BLaER1 (cell line): ENCODE measurements at regions not wholly inside any gene's neighbourhood (a gene's known extent, or its start where the extent isn't known, plus 50 kb on each side); places are given as distances from the start of the nearest gene placed in this dataset.

ENCODE experiments used
- H3K27ac ChIP-seq: shearing (Covaris generic); formaldehyde crosslinking; 2 replicates; pipeline ENCODE4 v1.8.1; 2022
- H3K27me3 ChIP-seq: shearing (Covaris generic); formaldehyde crosslinking; 2 replicates; pipeline ENCODE4 v1.8.1; 2022
- H3K36me3 ChIP-seq: shearing (Covaris generic); formaldehyde crosslinking; 2 replicates; pipeline ENCODE4 v1.8.1; 2022
- H3K4me1 ChIP-seq: shearing (Covaris generic); formaldehyde crosslinking; 2 replicates; pipeline ENCODE4 v1.8.1; 2022
- H3K4me2 ChIP-seq: shearing (Covaris generic); formaldehyde crosslinking; 2 replicates; pipeline ENCODE4 v1.8.1; 2022
- H3K4me3 ChIP-seq: shearing (Covaris generic); formaldehyde crosslinking; 2 replicates; pipeline ENCODE4 v1.8.1; 2022
- H3K9ac ChIP-seq: shearing (Covaris generic); formaldehyde crosslinking; 2 replicates; pipeline ENCODE4 v1.8.1; 2022
- H3K9me3 ChIP-seq: shearing (Covaris generic); formaldehyde crosslinking; 2 replicates; pipeline ENCODE4 v1.8.1; 2022
- H4K20me1 ChIP-seq: shearing (Covaris generic); formaldehyde crosslinking; 2 replicates; pipeline ENCODE4 v1.8.1; 2022
- Cebpa-rat ChIP-seq: shearing (Covaris generic); IDR thresholded peaks from 2 replicates; pipeline ENCODE4 v1.8.1; 2022

DNA sequence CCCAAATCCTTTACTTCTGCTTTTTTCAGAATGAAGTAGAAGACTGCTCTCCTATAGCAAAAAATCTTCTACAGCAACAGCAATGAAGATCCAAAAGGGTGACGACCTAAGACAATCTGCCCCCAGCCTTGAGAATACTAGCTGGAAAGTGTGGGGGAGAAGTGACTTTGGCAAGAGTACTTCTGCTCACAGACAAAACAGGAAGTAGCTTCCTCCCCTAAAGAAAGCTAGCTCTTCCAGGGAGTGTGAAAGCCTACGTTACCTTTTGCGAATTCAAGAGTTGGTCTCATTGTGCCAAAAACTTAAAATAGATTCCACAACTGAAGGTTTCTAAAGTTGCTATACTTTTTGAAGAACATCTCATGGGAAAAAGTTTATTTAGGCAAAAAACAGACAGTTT, 1069.2 kb upstream of the CHAC2 start:
- Histone ChIP-seq H3K4me2 (no peak overlapping the region), H3K36me3 (no peaks in the 10 kb centered on the region), H3K4me1 (no peaks in the 10 kb centered on the region; the same call in 1 of the 2 replicates), H3K9me3 (no peaks in the 10 kb centered on the region), H3K27ac (no peak overlapping the region), H3K9ac (no peak overlapping the region), H3K27me3 (no peaks in the 10 kb centered on the region), H4K20me1 (no peaks in the 10 kb centered on the region), H3K4me3 (no peak overlapping the region)
- no peak for TF ChIP-seq Cebpa-rat

- Histone ChIP-seq H3K4me1 (no peaks in the 10 kb centered on the region; the same call in 1 of the 2 replicates), H4K20me1 (no peaks in the 10 kb centered on the region), H3K4me2 (no peak overlapping the region), H3K36me3 (no peaks in the 10 kb centered on the region), H3K27ac (no peak overlapping the region), H3K4me3 (no peak overlapping the region), H3K9ac (no peak overlapping the region), H3K27me3 (no peaks in the 10 kb centered on the region), H3K9me3 (no peaks in the 10 kb centered on the region)
- TF ChIP-seq Cebpa-rat: no peak
Observed at GRCh38 chr2:52697690-52698089, 1069.9 kb upstream of the CHAC2 start.

DNA sequence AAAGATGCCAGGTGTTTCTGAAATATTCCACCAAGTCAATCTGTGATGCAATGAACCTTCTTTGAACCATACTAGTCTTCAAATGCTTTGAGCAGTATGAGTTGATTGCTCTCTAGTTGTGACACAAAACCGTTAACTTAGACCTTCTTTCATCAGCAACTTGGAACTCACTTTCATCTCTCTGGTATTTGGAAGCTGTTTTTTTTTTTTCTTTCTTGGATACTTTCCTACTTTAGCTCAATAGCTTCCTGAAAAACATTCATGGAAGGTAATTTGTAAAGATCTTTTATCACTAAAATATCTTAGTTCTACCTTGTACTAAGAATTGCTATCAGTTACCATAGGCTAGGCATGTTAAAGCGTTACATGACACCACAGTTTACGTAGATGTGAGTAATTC, 1071.9 kb upstream of the CHAC2 start:
- no peak overlapping the region for H3K9ac ChIP-seq
- H3K4me1 ChIP-seq: no peaks in the 10 kb centered on the region; the same call in 1 of the 2 replicates
- no peak for TF ChIP-seq Cebpa-rat
- no peaks in the 10 kb centered on the region for H3K9me3 ChIP-seq
- H3K27me3 ChIP-seq: no peaks in the 10 kb centered on the region
- H3K27ac ChIP-seq: no peak overlapping the region
- H4K20me1 ChIP-seq: no peaks in the 10 kb centered on the region
- H3K4me3 ChIP-seq: no peak overlapping the region
- no peaks in the 10 kb centered on the region for H3K36me3 ChIP-seq
- no peak overlapping the region for H3K4me2 ChIP-seq

- Histone ChIP-seq H3K9me3 (peaks cover 15% of the 10 kb centered on the region; the same call in 1 of the 2 replicates), H3K4me1 (no peaks in the 10 kb centered on the region), H3K36me3 (no peaks in the 10 kb centered on the region), H3K27ac (no peak overlapping the region), H3K9ac (no peak overlapping the region), H3K4me2 (no peak overlapping the region), H4K20me1 (no peaks in the 10 kb centered on the region), H3K4me3 (no peak overlapping the region), H3K27me3 (no peaks in the 10 kb centered on the region)
- TF ChIP-seq Cebpa-rat: no peak
Observed at GRCh38 chr2:52686935-52687334, 1080.7 kb upstream of the CHAC2 start.

- Histone ChIP-seq H3K4me2 (no peak overlapping the region), H3K27me3 (no peaks in the 10 kb centered on the region)
Observed at GRCh38 chr2:52676056-52676455, 1091.5 kb upstream of the CHAC2 start.

GRCh38 chr2:52668724-52669123, 1098.9 kb upstream of the CHAC2 start:
- H3K27ac ChIP-seq: no peak overlapping the region
- H3K4me1 ChIP-seq: no peaks in the 10 kb centered on the region
- H4K20me1 ChIP-seq: no peaks in the 10 kb centered on the region
- no peak overlapping the region for H3K4me2 ChIP-seq
- TF ChIP-seq Cebpa-rat: no peak
- H3K9ac ChIP-seq: no peak overlapping the region
- H3K9me3 ChIP-seq: peaks cover 11% of the 10 kb centered on the region
- H3K36me3 ChIP-seq: no peaks in the 10 kb centered on the region
- H3K27me3 ChIP-seq: no peaks in the 10 kb centered on the region
- no peak overlapping the region for H3K4me3 ChIP-seq

More at GRCh38 chr2:52676056-52676455, 1091.5 kb upstream of the CHAC2 start:
- TF ChIP-seq Cebpa-rat: no peak
- no peaks in the 10 kb centered on the region for H3K36me3 ChIP-seq
- H3K4me1 ChIP-seq: no peaks in the 10 kb centered on the region
- peaks cover 5% of the 10 kb centered on the region for H3K9me3 ChIP-seq
- no peak overlapping the region for H3K9ac ChIP-seq
- no peaks in the 10 kb centered on the region for H4K20me1 ChIP-seq
- H3K27ac ChIP-seq: no peak overlapping the region
- H3K4me3 ChIP-seq: no peak overlapping the region

- Histone ChIP-seq H3K4me2 (no peak overlapping the region), H3K27me3 (no peaks in the 10 kb centered on the region), H3K4me1 (no peaks in the 10 kb centered on the region), H3K36me3 (no peaks in the 10 kb centered on the region), H4K20me1 (no peaks in the 10 kb centered on the region), H3K9ac (no peak overlapping the region), H3K4me3 (no peak overlapping the region), H3K9me3 (no peaks in the 10 kb centered on the region), H3K27ac (no peak overlapping the region)
- no peak for TF ChIP-seq Cebpa-rat
Observed at GRCh38 chr2:52659546-52659945, 1108.1 kb upstream of the CHAC2 start.

GRCh38 chr2:52658598-52658997, 1109.0 kb upstream of the CHAC2 start:
- Histone ChIP-seq H4K20me1 (no peaks in the 10 kb centered on the region), H3K4me1 (no peaks in the 10 kb centered on the region), H3K27ac (no peak overlapping the region), H3K9me3 (no peaks in the 10 kb centered on the region), H3K27me3 (no peaks in the 10 kb centered on the region), H3K9ac (no peak overlapping the region), H3K4me2 (no peak overlapping the region), H3K36me3 (no peaks in the 10 kb centered on the region), H3K4me3 (no peak overlapping the region)
- TF ChIP-seq Cebpa-rat: no peak

DNA sequence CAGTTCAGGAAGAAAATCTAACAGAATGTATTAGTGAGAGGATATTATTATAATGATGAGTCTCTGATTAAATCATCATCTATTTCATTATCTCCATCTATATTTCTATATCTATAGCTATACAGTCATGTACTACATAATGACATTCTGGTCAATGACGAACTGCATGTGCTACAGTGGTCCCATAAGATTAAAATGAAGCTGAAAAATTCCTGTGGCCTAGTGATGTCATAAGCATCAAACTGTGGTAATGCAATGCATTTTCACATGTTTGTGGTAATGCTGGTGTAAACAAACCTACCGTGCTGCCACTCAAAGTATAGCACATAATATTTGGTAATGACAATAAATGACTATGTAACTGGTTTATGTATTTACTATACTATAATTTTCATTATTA, 1127.9 kb upstream of the CHAC2 start:
- Histone ChIP-seq H3K27ac (no peak overlapping the region), H3K9me3 (0 out of 2 replicates have a peak, but pooled peaks cover 4% of the 10 kb centered on the region), H3K36me3 (no peaks in the 10 kb centered on the region), H3K27me3 (no peaks in the 10 kb centered on the region), H3K4me1 (no peaks in the 10 kb centered on the region), H3K4me2 (no peak overlapping the region), H4K20me1 (no peaks in the 10 kb centered on the region), H3K9ac (no peak overlapping the region), H3K4me3 (no peak overlapping the region)
- no peak for TF ChIP-seq Cebpa-rat

DNA sequence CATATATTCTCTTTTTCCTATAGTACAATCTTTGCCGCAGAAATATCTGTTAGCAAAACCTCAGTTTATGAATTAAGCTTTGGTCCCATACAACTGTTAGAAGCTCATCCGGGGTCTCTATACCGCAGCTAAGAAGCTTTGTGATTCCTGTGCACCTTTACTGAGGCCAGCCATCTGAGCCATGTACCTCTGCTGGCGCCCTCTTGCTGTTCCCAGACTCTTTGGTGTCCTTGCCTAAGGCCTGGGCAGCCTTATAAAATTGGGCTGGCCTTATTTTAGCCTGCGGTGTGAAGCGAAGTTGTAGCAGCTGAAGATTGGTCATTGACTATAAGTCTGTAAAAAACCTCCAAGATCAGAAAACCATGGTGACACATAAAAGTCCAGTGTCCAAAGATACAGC, 1135.1 kb upstream of the CHAC2 start:
- H4K20me1 ChIP-seq: no peaks in the 10 kb centered on the region
- H3K9me3 ChIP-seq: peaks cover 7% of the 10 kb centered on the region
- H3K36me3 ChIP-seq: no peaks in the 10 kb centered on the region
- H3K27ac ChIP-seq: no peak overlapping the region
- H3K9ac ChIP-seq: no peak overlapping the region
- no peak overlapping the region for H3K4me2 ChIP-seq
- no peak overlapping the region for H3K4me3 ChIP-seq
- no peak for TF ChIP-seq Cebpa-rat
- H3K27me3 ChIP-seq: no peaks in the 10 kb centered on the region
- H3K4me1 ChIP-seq: no peaks in the 10 kb centered on the region

DNA sequence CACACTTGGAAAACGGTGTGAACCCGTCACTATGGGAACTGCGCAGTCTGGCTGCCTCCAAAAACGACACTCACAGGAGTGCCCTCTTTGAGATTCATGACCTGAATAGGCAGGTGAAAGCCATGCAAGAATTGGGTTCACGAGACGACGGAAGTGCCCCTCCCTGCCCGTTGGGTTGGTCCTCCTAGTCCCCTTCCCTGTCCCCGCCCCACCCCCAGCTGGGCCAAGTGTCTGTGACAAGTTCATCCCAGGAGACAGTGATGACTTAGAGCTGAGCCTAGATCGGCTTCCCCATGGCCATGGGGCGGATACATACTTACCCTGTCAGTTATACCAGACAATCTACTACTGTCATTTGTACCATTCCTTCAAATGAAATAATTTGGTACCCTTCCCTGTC, 1137.7 kb upstream of the CHAC2 start:
- Histone ChIP-seq H3K36me3 (no peaks in the 10 kb centered on the region), H3K4me2 (no peak overlapping the region), H3K27me3 (no peaks in the 10 kb centered on the region), H3K9me3 (peaks cover 7% of the 10 kb centered on the region), H4K20me1 (no peaks in the 10 kb centered on the region), H3K9ac (no peak overlapping the region), H3K4me3 (no peak overlapping the region), H3K27ac (no peak overlapping the region), H3K4me1 (no peaks in the 10 kb centered on the region)
- no peak for TF ChIP-seq Cebpa-rat
